ENCODE measurements at regions not wholly inside any gene's neighbourhood (a gene's known extent, or its start where the extent isn't known, plus 50 kb on each side); places are given as distances from the start of the nearest gene placed in this dataset.

GRCh38 chr5:17050236-17050635 lies 114.1 kb upstream of the MYO10 start:
- no peak overlapping the region for H3K9ac ChIP-seq (replicated peaks in 1 of 4; ENCODE audit: extremely low read depth in 1 of 4, low read depth in 3 of 4, low read length in 3 of 4)
- no peak overlapping the region for H2AFZ ChIP-seq (ENCODE audit: low read length)
- TF ChIP-seq POLR2A (IDR thresholded peaks at IDR 0.05; ENCODE audit: control extremely low read depth in 1 of 2, low read depth in 2 of 2, low read length in 2 of 2) (no peak), PHF8 (conservative IDR thresholded peaks at IDR 0.05; ENCODE audit: low read depth, low read length) (no peak), TBP (IDR thresholded peaks at IDR 0.05; ENCODE audit: low read depth, low read length) (no peak), POLR2AphosphoS5 (IDR thresholded peaks at IDR 0.05; ENCODE audit: low read depth, low read length) (no peak), POU5F1 (IDR thresholded peaks at IDR 0.05; ENCODE audit: low read depth, low read length) (no peak), SP2 (IDR thresholded peaks at IDR 0.05; ENCODE audit: low read length) (no peak), EZH2 (IDR thresholded peaks at IDR 0.05; ENCODE audit: low read depth, low read length, severe bottlenecking) (no peak), YY1 (IDR thresholded peaks at IDR 0.05; ENCODE audit: low read depth, low read length) (no peak), TEAD4 (IDR thresholded peaks at IDR 0.05; ENCODE audit: low read depth, low read length) (no peak), HDAC2 (IDR thresholded peaks at IDR 0.05; ENCODE audit: borderline replicate concordance in 1 of 2, low read depth in 2 of 2, low read length in 2 of 2) (no peak), CBX8 (IDR thresholded peaks at IDR 0.05; ENCODE audit: borderline replicate concordance, low read depth, low read length) (no peak), TCF12 (IDR thresholded peaks at IDR 0.05; ENCODE audit: low read depth, low read length) (no peak), MAX (IDR thresholded peaks at IDR 0.05) (no peak), EP300 (IDR thresholded peaks at IDR 0.05; ENCODE audit: borderline replicate concordance in 1 of 2, low read depth in 2 of 2, low read length in 2 of 2) (no peak), GABPA (IDR thresholded peaks at IDR 0.05; ENCODE audit: borderline replicate concordance, insufficient read depth, low read length) (no peak)
- H3K9me3 ChIP-seq (ENCODE audit: insufficient read depth in 2 of 2, low read depth in 1 of 2, low read length in 1 of 2) = no peaks in the 10 kb centered on the region
- H3K18ac ChIP-seq (ENCODE audit: extremely low read depth, low read length) = no peak overlapping the region
- no peaks in the 10 kb centered on the region for H3K79me1 ChIP-seq (ENCODE audit: low read depth, low read length)
- H3K4me1 ChIP-seq (replicated peaks in 1 of 4; ENCODE audit: control insufficient read depth in 3 of 4, insufficient read depth in 4 of 4, low read length in 3 of 4) = no peaks in the 10 kb centered on the region
- H3K23ac ChIP-seq (ENCODE audit: insufficient read length) = no peak overlapping the region
- no peak overlapping the region for H3K56ac ChIP-seq (replicated peaks; ENCODE audit: insufficient read length, low read depth, low read length)
- no peaks in the 10 kb centered on the region for H4K20me1 ChIP-seq (replicated peaks in 1 of 2; ENCODE audit: control insufficient read depth in 1 of 2, insufficient read depth in 2 of 2, low read length in 2 of 2)
- DNase-seq (ENCODE audit: low read depth in 1 of 2, low spot score in 2 of 2) (no peak), FAIRE-seq (no peak)
- no peaks in the 10 kb centered on the region for H3K27me3 ChIP-seq (replicated peaks in 1 of 4; ENCODE audit: control insufficient read depth in 3 of 4, extremely low read depth in 1 of 4, insufficient read depth in 3 of 4, low read length in 3 of 4)
- H2BK5ac ChIP-seq (ENCODE audit: low read depth, low read length) = no peak overlapping the region
- H3K4me2 ChIP-seq (ENCODE audit: insufficient read depth in 1 of 2, low read depth in 2 of 2, low read length in 2 of 2) = no peak overlapping the region
- H3K14ac ChIP-seq (ENCODE audit: insufficient read length) = no peak overlapping the region
- H2BK12ac ChIP-seq (ENCODE audit: low read depth, low read length) = no peak overlapping the region
- H4K5ac ChIP-seq (ENCODE audit: insufficient read length, low read depth, low read length) = no peak overlapping the region
- H4K91ac ChIP-seq (replicated peaks; ENCODE audit: insufficient read length, low read length) = no peak overlapping the region
- H2BK120ac ChIP-seq (replicated peaks; ENCODE audit: low read depth, low read length) = no peak overlapping the region
- 93% methylated on average over 3 of the region's 3 CpGs; no CpG with 5 or more reads in 1 of the 2 experiments for WGBS, 2 experiments (ENCODE audit: extremely low coverage in 1 of 2, insufficient coverage in 1 of 2, insufficient read length in 1 of 2, insufficient replicate concordance in 2 of 2, low coverage in 1 of 2, low lambda C conversion rate in 2 of 2, missing lambda C conversion rate in 1 of 2)
- no peak overlapping the region for H3K27ac ChIP-seq (ENCODE audit: low read depth, low read length)
- H2AK5ac ChIP-seq (ENCODE audit: low read depth, low read length) = no peak overlapping the region
- no peaks in the 10 kb centered on the region for H3K36me3 ChIP-seq (ENCODE audit: control insufficient read depth in 2 of 4, insufficient read depth in 4 of 4, low read length in 3 of 4)
- H2BK15ac ChIP-seq (ENCODE audit: low read length) = no peak overlapping the region
- H3K4me3 ChIP-seq (ENCODE audit: extremely low read depth in 1 of 4, insufficient read depth in 2 of 4, low read depth in 3 of 4, low read length in 4 of 4) = no peak overlapping the region
- H3K23me2 ChIP-seq (ENCODE audit: low read depth, low read length) = no peaks in the 10 kb centered on the region
- no peak overlapping the region for H2BK20ac ChIP-seq (ENCODE audit: low read length)
- H3K4ac ChIP-seq (replicated peaks; ENCODE audit: insufficient read length, low read depth, low read length) = no peak overlapping the region
- ChIA-PET POLR2A (ENCODE audit: partially characterized antibody) (interaction anchor here (0.6 kb wide), 1 partner anchor 69 kb away, joined by 4 read pairs; no protein-coding TSS in a partner anchor), CTCF (ENCODE audit: partially characterized antibody) (interaction anchor here (1.4 kb wide), 1 partner anchor 82 kb away, joined by 4 read pairs; no protein-coding TSS in a partner anchor)
- H3K79me2 ChIP-seq (ENCODE audit: control insufficient read depth in 1 of 2, insufficient read depth in 2 of 2, low read length in 2 of 2) = no peaks in the 10 kb centered on the region
- H4K8ac ChIP-seq (ENCODE audit: extremely low read depth, insufficient read depth, low read length) = no peak overlapping the region

Data from H1 (cell line).